ENCODE measurements at regions not wholly inside any gene's neighbourhood (a gene's known extent, or its start where the extent isn't known, plus 50 kb on each side); places are given as distances from the start of the nearest gene placed in this dataset.
"Not testable (repeated sequence)": the region's sequence is repeated elsewhere in the genome, so short reads cannot be mapped to it uniquely, and the experiment has no call there.

DNA sequence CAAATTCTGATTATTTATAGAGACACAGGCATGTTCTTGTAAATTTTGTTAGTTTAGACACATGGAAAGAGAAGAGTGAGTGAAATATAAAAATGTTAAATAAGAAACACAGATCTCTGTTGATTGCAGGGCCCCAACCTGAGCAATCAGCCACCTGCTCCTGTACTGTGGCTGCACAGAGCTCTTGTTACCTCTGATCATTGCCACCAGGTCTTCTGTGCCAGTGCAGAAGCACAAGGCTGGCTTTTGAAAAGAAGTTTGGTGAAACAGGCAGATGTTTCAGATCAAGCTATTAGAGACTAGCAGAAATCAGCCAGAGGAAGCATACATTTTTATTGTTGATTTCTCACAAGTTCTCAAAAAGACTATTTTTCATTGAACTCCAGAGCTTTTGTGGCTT lies 434.1 kb upstream of the OR4E1 start:
- no peaks in the 10 kb centered on the region for H3K79me2 ChIP-seq (ENCODE audit: insufficient read depth, low read length)
- H3K36me3 ChIP-seq (ENCODE audit: insufficient read depth, low read length): no peaks in the 10 kb centered on the region
- no peak overlapping the region for H3K4me2 ChIP-seq (ENCODE audit: insufficient read depth, low read length)
- H4K20me1 ChIP-seq (ENCODE audit: insufficient read depth, low read length): no peaks in the 10 kb centered on the region
- TF ChIP-seq CTCF (IDR thresholded peaks at IDR 0.05; ENCODE audit: extremely low read depth, low read depth, low read length): no peak
- no peaks in the 10 kb centered on the region for H3K27me3 ChIP-seq (ENCODE audit: insufficient read depth, low read length)
- no peak overlapping the region for H2AFZ ChIP-seq (ENCODE audit: low read length)
- no peaks in the 10 kb centered on the region for H3K9me3 ChIP-seq (ENCODE audit: low read depth, low read length)
- H3K27ac ChIP-seq (ENCODE audit: low read depth, low read length): no peak overlapping the region
- no peak overlapping the region for H3K4me3 ChIP-seq (ENCODE audit: insufficient read depth, low read length)
- H3K4me1 ChIP-seq (ENCODE audit: insufficient read depth, low read length): no peaks in the 10 kb centered on the region
- DNase-seq (ENCODE audit: insufficient read length, low spot score, missing footprints): no peak

GRCh38 chr14:22106700-22107697 lies 433.4 kb upstream of the OR4E1 start:
- no peaks in the 10 kb centered on the region for H3K36me3 ChIP-seq (ENCODE audit: insufficient read depth, low read length)
- no peaks in the 10 kb centered on the region for H3K4me1 ChIP-seq (ENCODE audit: insufficient read depth, low read length)
- no peaks in the 10 kb centered on the region for H3K79me2 ChIP-seq (ENCODE audit: insufficient read depth, low read length)
- H3K4me2 ChIP-seq (ENCODE audit: insufficient read depth, low read length): no peak overlapping the region
- H4K20me1 ChIP-seq (ENCODE audit: insufficient read depth, low read length): no peaks in the 10 kb centered on the region
- H3K9me3 ChIP-seq (ENCODE audit: low read depth, low read length): no peaks in the 10 kb centered on the region
- no peak overlapping the region for H2AFZ ChIP-seq (ENCODE audit: low read length)
- H3K27me3 ChIP-seq (ENCODE audit: insufficient read depth, low read length): no peaks in the 10 kb centered on the region
- no peak overlapping the region for H3K27ac ChIP-seq (ENCODE audit: low read depth, low read length)
- no peak overlapping the region for H3K4me3 ChIP-seq (ENCODE audit: insufficient read depth, low read length)
- no peak for DNase-seq (ENCODE audit: insufficient read length, low spot score, missing footprints)
- TF ChIP-seq CTCF (IDR thresholded peaks at IDR 0.05; ENCODE audit: extremely low read depth, low read depth, low read length): no peak

DNA sequence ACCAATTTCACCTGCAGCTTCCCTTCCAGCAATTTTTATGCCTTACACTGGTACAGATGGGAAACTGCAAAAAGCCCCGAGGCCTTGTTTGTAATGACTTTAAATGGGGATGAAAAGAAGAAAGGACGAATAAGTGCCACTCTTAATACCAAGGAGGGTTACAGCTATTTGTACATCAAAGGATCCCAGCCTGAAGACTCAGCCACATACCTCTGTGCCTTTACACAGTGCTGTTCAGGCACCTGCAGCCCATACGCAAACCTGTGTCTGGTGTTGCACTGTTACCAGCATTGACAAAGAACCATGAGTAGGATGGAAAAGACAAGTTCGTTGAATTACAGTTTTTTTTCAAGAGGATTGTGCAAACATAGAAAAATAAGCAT lies 432.0 kb upstream of the OR4E1 start:
- Histone ChIP-seq H3K27me3 (ENCODE audit: insufficient read depth, low read length) (no peaks in the 10 kb centered on the region), H3K79me2 (ENCODE audit: insufficient read depth, low read length) (no peaks in the 10 kb centered on the region), H3K4me3 (ENCODE audit: insufficient read depth, low read length) (no peak overlapping the region), H3K36me3 (ENCODE audit: insufficient read depth, low read length) (no peaks in the 10 kb centered on the region), H2AFZ (ENCODE audit: low read length) (no peak overlapping the region), H4K20me1 (ENCODE audit: insufficient read depth, low read length) (no peaks in the 10 kb centered on the region), H3K9me3 (ENCODE audit: low read depth, low read length) (no peaks in the 10 kb centered on the region), H3K27ac (ENCODE audit: low read depth, low read length) (no peak overlapping the region), H3K4me1 (ENCODE audit: insufficient read depth, low read length) (no peaks in the 10 kb centered on the region), H3K4me2 (ENCODE audit: insufficient read depth, low read length) (no peak overlapping the region)
- TF ChIP-seq CTCF (IDR thresholded peaks at IDR 0.05; ENCODE audit: extremely low read depth, low read depth, low read length): no peak
- DNase-seq (ENCODE audit: insufficient read length, low spot score, missing footprints): no peak

DNA sequence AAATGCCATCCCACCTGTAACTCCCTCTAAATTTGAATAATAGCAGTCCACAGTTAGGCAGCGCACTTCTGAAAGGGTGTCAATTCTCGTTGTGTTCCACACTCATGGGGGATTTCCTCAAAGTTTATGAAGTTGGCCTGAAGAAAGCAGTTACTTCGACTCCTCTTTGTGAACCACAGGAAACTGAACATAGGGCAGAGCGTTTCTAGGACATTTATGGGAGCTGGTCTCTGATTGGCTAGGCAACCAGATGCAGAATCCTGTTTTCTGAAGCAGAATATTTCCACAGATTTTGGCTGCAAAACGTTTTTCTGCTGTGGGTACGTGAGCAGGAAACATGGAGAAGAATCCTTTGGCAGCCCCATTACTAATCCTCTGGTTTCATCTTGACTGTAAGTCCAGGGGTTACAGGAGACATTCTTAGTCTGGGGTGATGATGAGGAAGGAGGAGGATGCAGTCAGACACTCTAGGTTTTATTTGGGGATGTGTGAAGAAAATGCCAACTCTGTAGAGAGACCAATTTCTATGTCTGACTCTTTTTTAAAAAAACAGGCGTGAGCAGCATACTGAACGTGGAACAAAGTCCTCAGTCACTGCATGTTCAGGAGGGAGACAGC lies 431.5 kb upstream of the OR4E1 start:
- H3K9me3 ChIP-seq (ENCODE audit: low read depth, low read length): no peaks in the 10 kb centered on the region

GRCh38 chr14:22100764-22101120 lies 427.1 kb upstream of the OR4E1 start:
- not testable (repeated sequence) for H2AFZ ChIP-seq (ENCODE audit: low read length); H3K4me2 ChIP-seq (ENCODE audit: insufficient read depth, low read length); H3K27me3 ChIP-seq (ENCODE audit: insufficient read depth, low read length); H4K20me1 ChIP-seq (ENCODE audit: insufficient read depth, low read length); H3K9me3 ChIP-seq (ENCODE audit: low read depth, low read length); H3K4me1 ChIP-seq (ENCODE audit: insufficient read depth, low read length); H3K27ac ChIP-seq (ENCODE audit: low read depth, low read length); H3K36me3 ChIP-seq (ENCODE audit: insufficient read depth, low read length); H3K4me3 ChIP-seq (ENCODE audit: insufficient read depth, low read length); H3K79me2 ChIP-seq (ENCODE audit: insufficient read depth, low read length); DNase-seq (ENCODE audit: insufficient read length, low spot score, missing footprints)

More for the DNA sequence above, 431.5 kb upstream of the OR4E1 start:
- Histone ChIP-seq H2AFZ (ENCODE audit: low read length) (no peak overlapping the region), H3K4me2 (ENCODE audit: insufficient read depth, low read length) (no peak overlapping the region), H4K20me1 (ENCODE audit: insufficient read depth, low read length) (no peaks in the 10 kb centered on the region), H3K27ac (ENCODE audit: low read depth, low read length) (no peak overlapping the region), H3K4me3 (ENCODE audit: insufficient read depth, low read length) (no peak overlapping the region), H3K79me2 (ENCODE audit: insufficient read depth, low read length) (no peaks in the 10 kb centered on the region), H3K27me3 (ENCODE audit: insufficient read depth, low read length) (no peaks in the 10 kb centered on the region), H3K4me1 (ENCODE audit: insufficient read depth, low read length) (no peaks in the 10 kb centered on the region), H3K36me3 (ENCODE audit: insufficient read depth, low read length) (no peaks in the 10 kb centered on the region)
- no peak for DNase-seq (ENCODE audit: insufficient read length, low spot score, missing footprints)
- no peak for TF ChIP-seq CTCF (IDR thresholded peaks at IDR 0.05; ENCODE audit: extremely low read depth, low read depth, low read length)

All from osteoblast (primary cell).